Activated CD8-positive, alpha-beta T cell treated with anti-CD3 and anti-CD28 coated beads, Interleukin-2, amount 10 ng/mL, durations not matched to agents 7 days and 5 days (primary cell): ENCODE measurements at regions not wholly inside any gene's neighbourhood (a gene's known extent, or its start where the extent isn't known, plus 50 kb on each side); places are given as distances from the start of the nearest gene placed in this dataset.

ENCODE experiments used
- ATAC-seq: fragments of 150-1000 bp; cut with Tn5 transposase; one replicate; pipeline ENCODE4 v1.10.0; 2021; ENCODE audit warnings: moderate library complexity
- CTCF ChIA-PET: fragments of 350-600 bp; sonication (Branson Sonifier 250); formaldehyde crosslinking; loops from one replicate; lab custom pipeline; 2021; ENCODE audit warnings: antibody characterized with exemption; lab: Charles Lee
- POLR2A ChIA-PET: fragments of 350-600 bp; sonication (Branson Sonifier 250); formaldehyde crosslinking; loops from one replicate; lab custom pipeline; 2021; ENCODE audit warnings: antibody characterized with exemption; lab: Charles Lee
- DNase-seq: peaks from one replicate; pipeline ENCODE4 v3.0.0-alpha.2; 2020
- H3K27ac Mint-ChIP-seq: one replicate; pipeline ENCODE4 v1.8.0; 2021; ENCODE audit warnings: mild to moderate bottlenecking, mixed read lengths
- H3K27me3 Mint-ChIP-seq: one replicate; pipeline ENCODE4 v1.8.0; 2021; ENCODE audit warnings: low read depth, mixed read lengths
- H3K36me3 Mint-ChIP-seq: one replicate; pipeline ENCODE4 v1.8.0; 2021; ENCODE audit warnings: low read depth, mixed read lengths
- H3K4me1 Mint-ChIP-seq: one replicate; pipeline ENCODE4 v1.8.0; 2021; ENCODE audit warnings: low read depth, mixed read lengths
- H3K4me3 Mint-ChIP-seq: one replicate; pipeline ENCODE4 v1.8.0; 2021; ENCODE audit warnings: mild to moderate bottlenecking, mixed read lengths
- H3K9me3 Mint-ChIP-seq: one replicate; pipeline ENCODE4 v1.8.0; 2022; ENCODE audit warnings: mixed read lengths; ENCODE audit not compliant: insufficient read depth

DNA sequence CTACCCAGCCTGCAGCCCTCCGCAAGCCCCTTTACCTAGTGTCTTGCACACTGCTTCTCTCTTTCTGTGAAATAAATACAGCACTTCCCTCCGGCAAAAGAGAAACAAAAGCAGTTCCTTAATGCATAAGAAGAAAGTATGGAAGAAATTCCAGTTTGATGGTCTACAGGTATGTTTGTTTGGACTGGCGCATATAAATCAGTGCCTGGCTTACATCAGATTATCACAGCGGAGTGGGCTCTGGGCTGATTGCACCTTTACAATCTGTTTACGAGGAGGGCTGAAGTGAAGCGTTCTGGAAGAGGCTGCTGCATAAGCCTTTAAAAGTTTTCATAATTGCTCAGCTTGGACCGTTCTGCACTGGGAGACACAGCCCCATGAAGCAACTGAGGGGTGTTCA is 153.5 kb upstream of the FOXF1 start:
- no peaks in the 10 kb centered on the region for H3K36me3 Mint-ChIP-seq
- POLR2A ChIA-PET: no interaction called here

DNA sequence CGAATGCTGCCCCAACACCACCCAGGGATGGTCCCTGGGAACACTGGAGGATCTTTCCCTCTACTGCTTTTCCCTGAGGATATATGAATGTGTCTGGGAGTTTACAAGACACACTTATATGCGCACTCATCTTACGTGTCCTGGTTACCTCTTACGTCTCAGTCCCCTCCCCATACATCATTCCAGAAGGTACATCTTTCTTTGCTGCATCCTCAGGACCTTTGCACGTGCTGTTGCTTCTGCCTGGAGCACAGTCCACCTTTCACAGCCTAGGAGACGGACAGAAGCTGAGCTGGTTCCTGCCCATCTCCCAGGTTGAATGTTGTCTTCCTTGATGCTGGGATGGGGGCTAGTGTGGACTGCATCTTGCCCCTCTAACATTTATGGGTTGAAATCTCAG is 153.0 kb upstream of the FOXF1 start:
- ChIA-PET CTCF (no interaction called here), POLR2A (no interaction called here)
- H3K27ac Mint-ChIP-seq: no peak overlapping the region
- no peaks in the 10 kb centered on the region for H3K9me3 Mint-ChIP-seq
- no peaks in the 10 kb centered on the region for H3K4me1 Mint-ChIP-seq
- no peak overlapping the region for H3K4me3 Mint-ChIP-seq
- H3K36me3 Mint-ChIP-seq: no peaks in the 10 kb centered on the region
- H3K27me3 Mint-ChIP-seq: no peaks in the 10 kb centered on the region
- no peak for DNase-seq
- ATAC-seq: no peak

More for the DNA sequence above, 153.5 kb upstream of the FOXF1 start:
- CTCF ChIA-PET: no interaction called here
- no peaks in the 10 kb centered on the region for H3K27me3 Mint-ChIP-seq
- no peak for DNase-seq
- H3K4me3 Mint-ChIP-seq: no peak overlapping the region
- no peaks in the 10 kb centered on the region for H3K9me3 Mint-ChIP-seq
- no peak overlapping the region for H3K27ac Mint-ChIP-seq
- no peak for ATAC-seq
- H3K4me1 Mint-ChIP-seq: no peaks in the 10 kb centered on the region

DNA sequence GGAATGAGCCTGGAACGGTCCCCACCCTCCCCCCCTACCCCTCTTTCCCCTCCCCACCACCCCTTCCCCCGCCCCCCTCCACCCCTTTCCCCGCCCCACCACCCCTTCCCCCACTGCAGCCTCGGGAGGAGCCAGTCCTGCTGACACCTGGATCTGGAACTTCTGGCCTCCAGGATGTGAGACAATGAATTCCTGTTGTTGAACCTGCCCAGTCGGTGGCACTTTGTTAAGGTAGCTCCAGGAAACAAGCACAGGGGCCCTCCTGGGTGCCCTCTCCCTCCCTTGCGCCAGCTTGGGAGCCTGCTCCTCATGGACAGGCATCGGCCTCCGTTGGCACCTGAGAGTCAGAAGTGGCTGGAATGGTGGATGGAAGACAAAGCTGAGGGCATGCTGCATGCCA is 152.4 kb upstream of the FOXF1 start:
- no peak for ATAC-seq
- Mint-ChIP-seq H3K27me3 (peaks cover 3% of the 10 kb centered on the region), H3K27ac (no peak overlapping the region), H3K4me3 (no peak overlapping the region), H3K4me1 (no peaks in the 10 kb centered on the region), H3K36me3 (no peaks in the 10 kb centered on the region), H3K9me3 (no peaks in the 10 kb centered on the region)
- DNase-seq: no peak
- CTCF ChIA-PET: no interaction called here
- POLR2A ChIA-PET: no interaction called here

DNA sequence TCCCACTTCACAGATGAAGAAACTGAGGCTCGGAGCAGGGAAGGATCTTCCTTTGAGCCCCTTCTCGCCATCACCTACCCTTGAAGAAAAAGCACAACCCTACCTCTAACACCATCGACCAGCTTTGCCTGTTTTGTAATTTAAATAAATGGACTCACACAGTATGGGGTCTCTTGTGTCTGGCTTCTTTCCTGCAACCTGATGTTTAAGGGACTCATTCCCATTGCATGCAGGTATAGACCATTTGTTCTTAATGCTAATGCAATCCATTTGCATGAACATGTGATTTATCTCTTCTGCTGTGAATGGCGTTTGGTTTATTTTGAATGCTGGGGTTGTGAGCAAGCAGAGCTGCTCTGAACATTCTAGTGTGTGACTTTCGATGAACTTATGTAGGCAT is 150.8 kb upstream of the FOXF1 start:
- no peak for DNase-seq
- ChIA-PET POLR2A (no interaction called here), CTCF (no interaction called here)
- H3K27me3 Mint-ChIP-seq: peaks cover 6% of the 10 kb centered on the region
- H3K4me1 Mint-ChIP-seq: no peaks in the 10 kb centered on the region
- H3K4me3 Mint-ChIP-seq: no peak overlapping the region
- no peaks in the 10 kb centered on the region for H3K9me3 Mint-ChIP-seq
- no peak overlapping the region for H3K27ac Mint-ChIP-seq
- no peak for ATAC-seq
- H3K36me3 Mint-ChIP-seq: no peaks in the 10 kb centered on the region

DNA sequence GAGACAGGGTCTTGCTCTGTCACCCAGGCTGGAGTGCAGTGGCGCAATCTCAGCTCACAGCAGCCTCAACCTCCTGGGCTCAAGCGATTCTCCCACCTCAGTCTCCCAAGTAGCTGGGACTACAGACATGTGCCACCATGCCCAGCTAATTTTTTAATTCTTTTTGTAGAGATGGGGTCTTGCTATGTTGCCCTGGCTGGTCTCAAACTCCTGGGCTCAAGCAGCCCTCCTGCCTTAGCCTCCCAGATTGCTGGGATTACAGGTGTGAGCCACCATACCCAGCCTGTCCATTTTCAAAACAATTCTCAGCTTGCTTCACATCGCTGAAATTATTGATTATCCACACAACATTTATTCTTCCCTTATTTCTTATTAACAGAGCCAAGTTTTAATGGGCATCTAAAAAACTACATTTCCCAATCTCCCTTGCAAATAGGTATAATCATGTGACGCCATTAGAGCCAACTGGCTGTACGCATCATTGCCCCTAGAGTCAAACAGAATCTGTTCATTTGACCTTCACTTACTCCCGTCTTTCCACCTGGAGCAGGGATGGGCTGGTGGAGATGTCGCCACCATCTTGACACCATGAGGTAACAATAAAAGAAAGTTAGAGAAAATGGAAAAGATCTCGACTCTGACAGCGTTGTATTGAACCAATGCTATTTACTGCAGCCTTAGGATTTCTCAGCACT is 148.0 kb upstream of the FOXF1 start:
- H3K9me3 Mint-ChIP-seq: no peaks in the 10 kb centered on the region
- POLR2A ChIA-PET: no interaction called here
- no peak overlapping the region for H3K27ac Mint-ChIP-seq
- no peaks in the 10 kb centered on the region for H3K36me3 Mint-ChIP-seq
- DNase-seq (no peak), ATAC-seq (no peak)
- CTCF ChIA-PET: no interaction called here
- H3K4me1 Mint-ChIP-seq: no peaks in the 10 kb centered on the region
- H3K4me3 Mint-ChIP-seq: no peak overlapping the region
- peaks cover 13% of the 10 kb centered on the region for H3K27me3 Mint-ChIP-seq

DNA sequence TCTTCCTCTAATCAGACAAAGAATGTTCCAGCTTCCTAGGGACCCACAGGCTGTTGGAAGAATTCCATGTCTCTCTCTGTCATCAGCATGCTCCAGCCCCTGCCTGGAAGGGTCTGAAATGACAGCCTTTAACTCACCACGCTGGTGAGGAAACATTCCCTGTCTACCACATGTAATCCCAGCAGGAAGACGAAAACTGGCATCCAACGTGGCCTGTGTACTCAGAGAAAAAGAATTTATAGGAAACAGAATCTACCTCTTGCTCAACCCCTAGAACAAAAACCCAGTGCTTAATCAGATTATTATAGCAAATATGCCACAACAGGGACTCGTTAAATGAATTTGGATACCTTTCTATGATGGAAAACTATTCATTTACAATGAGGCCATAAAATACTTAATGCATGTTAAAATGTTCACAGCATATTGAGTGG is 147.3 kb upstream of the FOXF1 start:
- ChIA-PET CTCF (no interaction called here), POLR2A (no interaction called here)
- H3K4me3 Mint-ChIP-seq: no peak overlapping the region
- H3K9me3 Mint-ChIP-seq: no peaks in the 10 kb centered on the region
- H3K27ac Mint-ChIP-seq: no peak overlapping the region
- no peaks in the 10 kb centered on the region for H3K4me1 Mint-ChIP-seq
- DNase-seq (no peak), ATAC-seq (no peak)
- no peaks in the 10 kb centered on the region for H3K36me3 Mint-ChIP-seq
- H3K27me3 Mint-ChIP-seq: peaks cover 18% of the 10 kb centered on the region

DNA sequence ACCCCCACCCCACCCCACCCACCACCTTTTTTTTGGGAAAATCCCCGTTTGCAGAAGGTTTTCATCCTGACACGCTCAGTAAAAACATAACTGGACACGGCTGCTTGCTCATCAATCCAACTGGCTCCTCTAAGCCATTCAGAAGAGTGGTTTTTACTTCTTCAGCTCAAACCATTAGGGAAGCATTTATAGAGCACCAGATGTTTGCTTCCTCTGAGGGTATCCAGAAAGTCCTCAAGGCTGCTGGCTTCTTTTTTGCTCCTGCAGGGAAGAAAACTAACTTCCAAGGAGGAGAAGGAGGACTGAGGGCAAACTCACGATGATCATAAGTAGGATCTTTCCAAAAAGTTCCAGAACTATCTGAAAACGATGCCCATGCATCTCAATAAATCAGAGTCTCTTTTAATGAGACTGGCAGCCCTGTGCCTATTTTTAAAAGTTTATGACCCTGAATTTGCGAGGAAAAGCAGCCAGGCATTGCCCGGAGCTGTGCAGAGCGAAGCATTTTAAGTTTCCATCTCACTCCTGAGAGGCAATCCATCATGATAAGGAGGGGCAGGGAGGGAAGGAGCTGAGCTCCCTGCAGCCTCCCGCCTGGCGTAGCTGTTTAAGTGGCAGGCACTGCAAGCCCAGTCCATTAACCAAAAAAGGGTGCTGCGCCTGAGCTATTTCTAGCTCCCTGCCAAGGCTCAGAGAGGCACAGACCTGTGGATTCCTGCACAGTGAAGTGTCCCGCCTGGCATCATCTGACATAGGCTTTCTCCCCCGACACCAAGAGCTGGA is 146.3 kb upstream of the FOXF1 start:
- Mint-ChIP-seq H3K4me3 (no peak overlapping the region), H3K27me3 (peaks cover 18% of the 10 kb centered on the region), H3K36me3 (no peaks in the 10 kb centered on the region), H3K4me1 (no peaks in the 10 kb centered on the region), H3K27ac (no peak overlapping the region), H3K9me3 (no peaks in the 10 kb centered on the region)
- no peak for DNase-seq
- ChIA-PET CTCF (no interaction called here), POLR2A (no interaction called here)
- no peak for ATAC-seq

DNA sequence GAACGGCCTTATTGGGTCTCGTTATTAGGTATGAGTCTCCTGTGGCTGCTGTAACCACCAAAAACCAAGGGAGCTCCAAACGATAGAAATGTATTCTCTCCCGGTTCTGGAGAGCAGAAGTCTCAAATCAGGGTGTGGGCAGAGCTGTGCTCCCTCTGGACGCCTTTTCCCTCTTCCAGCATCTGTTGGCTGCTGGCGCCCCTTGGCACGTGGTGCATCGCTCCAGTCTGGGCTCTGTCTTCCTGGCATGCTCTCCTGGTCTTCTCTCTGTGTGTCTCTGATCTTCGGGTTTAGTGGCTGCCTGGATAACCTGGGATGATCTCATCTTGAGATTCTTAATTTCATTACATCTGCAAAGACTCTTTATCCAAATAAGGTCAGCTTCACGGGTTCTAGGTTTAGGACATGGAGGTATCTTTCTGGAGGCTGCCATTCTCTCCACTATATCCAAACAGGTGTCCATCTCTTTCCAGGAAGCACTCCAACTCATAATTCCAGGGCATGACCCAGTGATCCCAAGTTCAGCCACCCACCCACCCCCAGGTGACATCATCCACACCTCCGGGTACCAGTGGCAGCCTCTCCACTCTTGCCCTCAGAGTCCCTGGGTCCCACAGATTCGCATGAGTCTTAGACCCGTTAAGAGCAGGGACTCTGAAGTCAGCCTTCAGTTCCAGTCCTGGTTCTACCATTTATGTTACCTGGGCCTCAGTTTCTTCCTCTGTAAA is 145.5 kb upstream of the FOXF1 start:
- no peak for DNase-seq
- Mint-ChIP-seq H3K27ac (no peak overlapping the region), H3K36me3 (no peaks in the 10 kb centered on the region), H3K27me3 (peaks cover 18% of the 10 kb centered on the region), H3K9me3 (no peaks in the 10 kb centered on the region), H3K4me1 (no peaks in the 10 kb centered on the region), H3K4me3 (no peak overlapping the region)
- no peak for ATAC-seq
- CTCF ChIA-PET: no interaction called here
- POLR2A ChIA-PET: no interaction called here

DNA sequence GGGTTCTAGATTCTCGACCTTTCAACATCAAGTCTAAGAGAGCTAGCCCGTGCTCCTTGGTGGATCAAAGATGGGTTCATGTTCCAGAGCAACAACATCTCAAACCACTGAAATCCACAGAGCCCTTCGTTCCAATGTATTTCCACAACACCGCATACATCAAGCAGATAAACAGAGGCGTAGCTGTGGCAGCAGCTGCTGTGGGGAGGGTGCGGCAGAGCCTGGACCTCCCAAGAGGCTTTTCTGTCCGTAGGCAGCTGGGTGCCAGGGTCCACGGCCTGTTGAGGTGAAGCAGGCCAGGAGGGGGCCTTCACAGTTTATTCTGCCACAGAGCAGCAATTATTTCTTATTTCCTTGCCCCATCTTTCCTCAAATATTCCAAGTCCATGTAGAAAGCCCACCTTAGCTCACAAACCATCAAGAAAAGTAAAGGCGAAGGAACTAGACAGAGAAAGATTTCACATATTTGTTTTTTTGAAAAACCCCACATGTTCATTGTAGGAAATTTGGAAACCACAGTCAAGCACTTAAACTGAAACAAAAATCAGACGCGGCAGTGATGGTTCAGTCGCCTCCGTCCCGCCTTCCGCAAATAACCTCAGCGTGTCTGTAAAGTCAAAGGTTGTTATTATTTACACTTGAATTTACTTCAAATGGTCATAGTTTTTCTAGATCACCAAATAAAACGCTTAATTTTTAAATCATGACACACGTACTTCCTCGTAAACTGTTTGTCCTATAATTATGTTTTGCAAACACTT is 144.6 kb upstream of the FOXF1 start:
- no peak for DNase-seq
- no peaks in the 10 kb centered on the region for H3K36me3 Mint-ChIP-seq
- no peak overlapping the region for H3K27ac Mint-ChIP-seq
- ATAC-seq: no peak
- no peaks in the 10 kb centered on the region for H3K4me1 Mint-ChIP-seq
- no peak overlapping the region for H3K4me3 Mint-ChIP-seq
- H3K27me3 Mint-ChIP-seq: peaks cover 18% of the 10 kb centered on the region
- POLR2A ChIA-PET: no interaction called here
- CTCF ChIA-PET: no interaction called here
- H3K9me3 Mint-ChIP-seq: no peaks in the 10 kb centered on the region

DNA sequence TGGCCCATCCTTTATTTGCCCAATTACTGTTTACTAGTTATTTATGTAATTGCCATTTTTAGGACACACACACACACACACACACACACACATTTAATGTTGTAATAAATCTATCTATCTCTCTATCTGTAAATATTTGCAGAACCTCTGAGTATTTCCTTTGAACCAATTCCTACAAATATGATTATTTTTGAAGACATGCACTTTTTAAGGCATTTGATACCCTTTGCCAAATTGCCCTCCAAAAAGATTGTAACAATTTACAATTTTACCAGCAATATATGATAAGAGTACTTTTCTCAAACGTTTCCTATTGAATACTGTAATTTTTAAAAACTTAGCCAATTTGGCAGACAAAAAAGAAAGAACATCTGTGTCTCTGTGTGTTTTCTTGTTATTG is 143.8 kb upstream of the FOXF1 start:
- H3K36me3 Mint-ChIP-seq: no peaks in the 10 kb centered on the region
- CTCF ChIA-PET: no interaction called here
- ATAC-seq (no peak), DNase-seq (no peak)
- no peak overlapping the region for H3K4me3 Mint-ChIP-seq
- POLR2A ChIA-PET: no interaction called here
- H3K9me3 Mint-ChIP-seq: no peaks in the 10 kb centered on the region
- H3K27me3 Mint-ChIP-seq: peaks cover 18% of the 10 kb centered on the region
- H3K4me1 Mint-ChIP-seq: no peaks in the 10 kb centered on the region
- no peak overlapping the region for H3K27ac Mint-ChIP-seq

DNA sequence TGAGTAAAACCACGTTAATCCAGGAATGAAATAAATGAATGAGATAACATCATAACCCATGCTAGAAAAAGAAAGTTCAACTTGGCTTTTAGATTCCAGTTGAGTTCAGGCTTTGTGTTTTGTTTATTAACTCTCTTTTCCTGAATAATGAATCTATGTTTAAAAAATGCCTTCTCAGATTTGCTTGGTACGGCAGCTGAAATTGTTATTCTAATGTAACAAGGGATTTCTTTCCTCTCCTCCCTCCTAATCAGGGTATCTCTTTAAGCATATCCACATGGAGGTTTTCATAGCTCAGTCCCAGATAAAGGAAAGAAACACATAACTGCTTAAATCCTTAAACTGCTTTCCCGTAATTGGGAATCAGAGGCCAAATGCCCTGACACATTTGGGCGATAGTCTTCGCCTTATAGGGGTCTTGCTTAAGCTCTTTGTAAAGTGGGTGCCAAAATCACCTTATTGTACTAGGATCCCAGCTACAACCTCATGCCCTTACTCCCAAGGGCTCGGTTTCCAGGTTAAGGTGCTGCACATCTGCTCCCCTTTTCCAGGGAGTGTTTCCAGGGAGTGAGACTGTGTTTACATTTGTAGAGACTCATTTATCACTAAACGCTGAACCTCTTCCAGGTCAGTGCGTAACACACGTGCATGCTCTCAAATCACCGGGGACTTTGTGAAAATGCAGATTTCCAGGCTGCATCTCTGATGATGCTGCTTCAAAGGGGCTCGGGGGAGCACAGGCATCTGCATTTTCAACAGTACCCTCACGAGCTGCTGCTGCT is 142.8 kb upstream of the FOXF1 start:
- DNase-seq (no peak), ATAC-seq (no peak)
- peaks cover 16% of the 10 kb centered on the region for H3K27me3 Mint-ChIP-seq
- H3K4me1 Mint-ChIP-seq: no peaks in the 10 kb centered on the region
- no peaks in the 10 kb centered on the region for H3K9me3 Mint-ChIP-seq
- ChIA-PET CTCF (no interaction called here), POLR2A (no interaction called here)
- no peaks in the 10 kb centered on the region for H3K36me3 Mint-ChIP-seq
- no peak overlapping the region for H3K4me3 Mint-ChIP-seq
- no peak overlapping the region for H3K27ac Mint-ChIP-seq
